ENCODE measurements at regions not wholly inside any gene's neighbourhood (a gene's known extent, or its start where the extent isn't known, plus 50 kb on each side); places are given as distances from the start of the nearest gene placed in this dataset.

DNA sequence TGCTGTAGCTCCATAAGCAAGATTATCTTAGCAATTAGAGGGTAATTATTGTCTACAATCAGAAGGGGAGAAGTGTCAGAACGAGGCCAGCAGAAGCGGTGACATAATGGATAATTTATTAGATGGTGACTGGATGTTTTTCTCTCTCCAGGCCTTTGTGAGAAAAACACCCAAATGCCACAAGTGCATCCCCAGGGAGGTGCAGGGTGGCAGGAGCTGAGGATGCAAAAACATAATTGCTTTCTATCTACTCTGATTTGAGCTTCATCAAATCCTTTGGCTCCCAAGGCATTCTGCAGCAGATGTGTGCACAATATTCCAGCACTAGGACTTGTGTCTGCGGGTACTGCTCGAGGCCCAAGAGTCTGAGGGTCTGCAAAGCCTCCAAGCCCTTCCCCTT, 220.1 kb upstream of the SERP2 start:
- DNase-seq (ENCODE audit: low spot score): no peak

GRCh38 chr13:44155422-44156293, 218.0 kb upstream of the SERP2 start:
- peak; percentile 51 for DNase-seq (ENCODE audit: low spot score)

DNA sequence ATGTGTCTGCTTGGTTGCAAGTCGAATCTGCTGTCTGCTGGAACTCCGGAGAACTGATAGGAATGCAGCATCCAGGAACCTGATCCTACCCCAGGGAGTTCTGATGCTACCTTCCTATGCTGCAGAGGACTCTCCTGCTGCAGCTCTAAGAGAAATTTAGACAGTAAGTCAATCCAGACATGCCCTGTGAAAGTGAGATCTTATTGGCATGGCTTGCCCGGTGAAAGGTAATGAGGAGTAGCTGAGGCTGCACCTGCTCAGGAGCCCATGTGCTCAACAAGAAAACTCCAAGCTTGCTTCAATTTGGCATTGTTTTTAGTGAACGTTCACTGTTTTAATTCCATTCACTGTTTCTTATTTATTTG, 217.3 kb upstream of the SERP2 start:
- no peak for DNase-seq (ENCODE audit: low spot score)

DNA sequence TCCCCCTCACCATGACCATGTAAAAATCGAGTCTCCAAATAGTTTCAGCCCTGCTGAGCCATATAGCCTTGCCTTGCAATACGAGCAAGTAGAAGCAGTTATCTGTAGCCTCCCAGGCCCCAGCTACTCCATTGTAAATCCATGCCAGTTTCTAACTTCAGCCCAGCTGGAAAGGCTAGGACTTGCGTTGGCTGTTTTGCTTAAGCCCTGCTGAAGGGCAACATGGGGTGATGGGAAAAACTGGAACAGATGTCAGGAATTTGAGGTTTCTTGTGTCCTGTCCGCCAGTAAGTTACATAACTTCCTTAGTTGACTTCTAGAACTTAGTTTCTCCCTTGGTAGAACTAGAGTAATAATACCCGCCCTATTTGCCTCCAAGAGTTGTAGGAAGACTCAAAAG, 216.0 kb upstream of the SERP2 start:
- DNase-seq (ENCODE audit: low spot score): no peak

DNA sequence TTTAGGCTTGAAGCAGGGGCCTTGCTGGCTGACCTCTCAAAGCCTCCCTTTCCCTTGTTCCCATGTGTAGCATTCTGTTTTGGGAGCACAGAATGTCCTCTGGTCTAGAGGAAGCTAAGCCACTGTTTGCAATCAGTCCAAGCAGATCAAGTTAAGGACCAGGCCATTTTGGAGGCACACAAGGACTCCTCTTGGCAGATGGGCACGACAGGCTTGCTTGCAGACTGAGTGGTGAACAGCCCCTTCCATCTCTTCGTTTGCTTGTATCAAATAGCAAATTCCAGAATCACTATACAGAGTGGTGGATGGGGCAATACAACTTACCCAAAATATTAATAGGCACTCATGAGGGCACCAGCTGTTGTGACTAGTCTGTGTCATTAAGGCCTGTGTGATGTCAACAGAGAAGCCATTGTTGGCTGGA, 215.5 kb upstream of the SERP2 start:
- DNase-seq (ENCODE audit: low spot score): no peak

DNA sequence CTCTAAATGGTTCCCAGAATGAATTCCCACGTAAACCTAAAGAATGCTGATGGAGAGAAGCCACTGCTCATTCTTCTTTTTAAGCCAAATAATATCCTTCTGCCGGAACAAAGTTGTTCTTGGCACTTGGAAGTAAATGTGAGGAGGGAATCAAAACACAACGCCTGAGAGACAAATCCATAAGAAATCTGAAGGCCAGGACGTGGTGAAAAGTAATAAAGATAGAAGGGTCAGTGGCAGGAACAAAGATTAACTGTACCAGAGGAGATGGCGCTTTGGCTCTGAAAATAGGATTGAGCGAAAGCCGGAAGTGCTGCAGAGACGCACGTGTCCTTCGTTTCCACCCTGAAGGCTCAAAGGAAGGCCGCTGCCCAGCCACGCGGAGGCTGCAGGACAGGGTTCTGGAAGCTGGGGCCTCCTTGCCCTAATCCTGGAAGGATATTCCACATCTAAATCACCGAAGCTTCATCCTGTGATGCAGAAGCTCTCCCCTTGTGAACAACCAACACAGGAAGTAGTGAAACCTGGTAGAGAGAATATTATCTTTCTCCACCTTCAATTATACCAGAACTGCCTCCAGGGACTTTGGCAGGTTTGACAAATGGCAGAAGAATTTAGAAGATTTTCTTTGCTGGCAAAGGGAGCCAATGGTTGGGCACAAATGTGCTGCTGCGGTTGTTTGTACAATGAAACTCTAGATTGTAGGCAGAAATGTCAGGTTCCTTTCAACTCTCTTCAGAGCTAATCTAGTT, 214.6 kb upstream of the SERP2 start:
- DNase-seq (ENCODE audit: low spot score): no peak

GRCh38 chr13:44159633-44160279, 213.9 kb upstream of the SERP2 start:
- no peak for DNase-seq (ENCODE audit: low spot score)

- DNase-seq (ENCODE audit: low spot score): no peak
Observed at GRCh38 chr13:44160591-44161191, 212.9 kb upstream of the SERP2 start.

DNA sequence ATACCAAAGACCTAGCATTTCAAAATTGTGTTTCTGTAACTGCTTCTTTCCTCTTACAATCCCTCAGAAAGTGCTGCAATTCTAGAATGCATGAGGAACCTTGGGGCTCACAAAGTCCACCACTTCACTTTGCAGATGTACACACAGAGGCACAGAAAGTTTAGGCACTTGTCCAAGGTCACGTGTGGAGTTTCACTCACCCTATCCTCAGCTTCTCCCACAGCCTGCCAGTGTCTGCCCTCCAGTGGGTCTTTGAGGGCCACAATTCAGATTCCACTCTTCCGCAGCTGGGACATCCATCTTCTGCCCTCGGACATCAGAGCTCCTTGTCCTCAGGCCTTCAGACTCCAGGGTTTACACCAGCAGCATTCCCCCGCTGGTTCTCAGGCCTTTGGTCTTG, 210.5 kb upstream of the SERP2 start:
- DNase-seq (ENCODE audit: low spot score): no peak

DNA sequence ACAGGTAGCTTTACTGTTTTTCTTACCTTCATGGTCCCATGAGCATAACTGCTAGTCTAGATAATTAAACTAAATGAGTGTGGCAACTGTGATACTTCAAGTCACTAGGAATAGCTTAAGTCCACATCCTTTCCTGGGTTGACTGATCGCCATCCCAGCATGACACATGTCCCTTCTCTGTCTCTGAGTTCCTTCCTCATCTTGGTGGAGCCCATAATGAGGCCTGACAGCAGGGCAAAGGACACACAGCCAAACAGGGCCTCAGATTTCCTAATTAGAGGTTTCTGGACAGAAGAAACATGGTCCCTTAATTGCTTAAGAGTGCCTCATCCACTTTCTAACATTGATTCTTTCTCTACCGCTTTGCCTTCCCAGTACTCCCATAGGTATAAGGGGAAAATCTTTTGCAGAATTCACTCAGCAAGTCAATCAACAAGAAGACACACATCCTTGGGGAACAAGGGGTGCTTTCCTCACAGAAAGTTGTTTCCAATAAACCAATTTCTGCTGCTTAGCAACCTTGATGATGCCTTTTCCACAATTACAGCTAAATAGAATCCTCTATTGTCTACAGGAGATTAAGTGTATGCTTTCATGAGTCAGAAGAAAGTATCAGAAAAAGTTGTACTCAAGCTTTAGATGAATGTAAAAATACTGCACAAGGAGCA, 208.3 kb upstream of the SERP2 start:
- DNase-seq (ENCODE audit: low spot score): no peak

GRCh38 chr13:44165889-44166496, 207.6 kb upstream of the SERP2 start:
- no peak for DNase-seq (ENCODE audit: low spot score)

- no peak for DNase-seq (ENCODE audit: low spot score)
Observed at GRCh38 chr13:44169018-44169911, 204.4 kb upstream of the SERP2 start.

DNA sequence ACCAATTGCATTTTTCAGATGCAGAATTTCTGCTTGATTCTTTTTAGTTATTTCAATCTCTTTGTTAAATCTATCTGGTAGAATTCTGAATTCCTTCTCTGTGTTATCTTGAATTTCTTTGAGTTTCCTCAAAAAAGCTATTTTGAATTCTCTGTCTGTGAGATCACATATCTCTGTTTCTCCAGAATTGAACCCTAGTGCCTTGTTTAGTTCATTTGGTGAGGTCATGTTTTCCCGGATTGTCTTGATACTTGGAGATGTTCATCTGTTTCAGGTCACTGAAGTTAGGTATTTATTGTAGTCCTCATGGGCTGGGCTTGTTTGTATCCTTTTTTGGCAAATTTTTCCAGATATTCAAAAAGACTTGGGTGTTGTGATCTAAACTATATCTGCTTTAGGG, 202.9 kb upstream of the SERP2 start:
- no peak for DNase-seq (ENCODE audit: low spot score)

DNA sequence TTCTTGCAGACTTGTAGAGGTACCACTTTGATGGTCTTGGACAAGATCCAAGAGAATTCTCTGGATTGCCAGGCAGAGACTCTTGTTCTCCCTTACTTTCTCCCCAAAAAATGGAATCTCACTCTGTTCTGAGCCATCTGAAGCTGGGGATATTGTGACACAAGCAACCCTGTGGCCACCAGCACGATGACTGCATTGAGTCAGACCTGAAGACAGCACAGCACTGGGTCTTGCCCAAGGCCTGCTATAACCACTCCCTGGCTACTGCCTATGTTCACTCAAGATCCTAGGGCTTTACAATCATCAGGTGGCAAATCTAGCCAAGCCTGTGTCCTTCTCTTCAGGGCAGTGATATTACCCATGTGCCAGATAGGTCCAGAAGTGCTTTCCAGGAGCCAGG, 202.5 kb upstream of the SERP2 start:
- DNase-seq (ENCODE audit: low spot score): no peak

GRCh38 chr13:44171861-44172260, 201.8 kb upstream of the SERP2 start:
- DNase-seq (ENCODE audit: low spot score): no peak

- no peak for DNase-seq (ENCODE audit: low spot score)
Observed at GRCh38 chr13:44172281-44172810, 201.3 kb upstream of the SERP2 start.

DNA sequence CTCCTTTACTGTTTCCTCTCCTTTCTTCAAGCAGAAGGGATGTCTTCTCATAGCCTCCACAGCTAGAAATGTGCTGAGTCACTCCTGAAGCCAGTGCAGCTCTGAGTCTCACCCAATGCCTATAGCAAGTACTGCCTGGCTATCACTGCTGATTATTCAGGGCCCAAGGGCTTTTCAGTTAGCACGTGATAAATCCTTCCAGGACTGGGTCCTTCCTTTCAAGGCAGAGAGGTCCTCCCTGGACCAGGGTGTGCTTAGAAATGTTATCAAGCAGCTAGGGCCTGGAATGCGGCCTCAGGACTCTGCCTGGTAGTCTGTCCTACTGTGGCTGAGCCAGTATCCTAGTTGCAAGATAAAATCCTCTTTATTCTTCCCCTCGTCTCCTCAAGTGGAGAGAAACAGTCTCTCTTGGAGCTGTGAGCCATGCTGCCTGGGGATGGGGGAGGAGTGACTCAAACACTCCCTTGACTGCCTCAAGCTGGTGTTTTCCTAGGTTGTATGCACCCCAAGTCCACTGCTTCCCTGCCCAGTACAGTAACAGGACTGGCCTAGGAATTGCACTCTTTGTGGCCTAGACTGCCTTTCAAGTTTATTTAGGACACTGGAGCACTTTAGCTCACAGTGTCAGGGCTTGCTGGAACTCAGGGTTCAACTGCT, 198.7 kb upstream of the SERP2 start:
- no peak for DNase-seq (ENCODE audit: low spot score)

- no peak for DNase-seq (ENCODE audit: low spot score)
Observed at GRCh38 chr13:44176173-44176572, 197.5 kb upstream of the SERP2 start.

GRCh38 chr13:44180876-44181536, 192.6 kb upstream of the SERP2 start:
- DNase-seq (ENCODE audit: low spot score): no peak

All from pons (tissue), 1 donor.